GM19023 (cell line): ENCODE measurements at regions not wholly inside any gene's neighbourhood (a gene's known extent, or its start where the extent isn't known, plus 50 kb on each side); places are given as distances from the start of the nearest gene placed in this dataset.
"Not testable (repeated sequence)": the region's sequence is repeated elsewhere in the genome, so short reads cannot be mapped to it uniquely, and the experiment has no call there.

Experiments used
- ATAC-seq: cut with Tn5 transposase; IDR thresholded peaks from one replicate; pipeline ENCODE4 v1.9.1; 2021; ENCODE audit warnings: mild to moderate bottlenecking, moderate library complexity; ENCODE audit not compliant: unreplicated experiment

DNA sequence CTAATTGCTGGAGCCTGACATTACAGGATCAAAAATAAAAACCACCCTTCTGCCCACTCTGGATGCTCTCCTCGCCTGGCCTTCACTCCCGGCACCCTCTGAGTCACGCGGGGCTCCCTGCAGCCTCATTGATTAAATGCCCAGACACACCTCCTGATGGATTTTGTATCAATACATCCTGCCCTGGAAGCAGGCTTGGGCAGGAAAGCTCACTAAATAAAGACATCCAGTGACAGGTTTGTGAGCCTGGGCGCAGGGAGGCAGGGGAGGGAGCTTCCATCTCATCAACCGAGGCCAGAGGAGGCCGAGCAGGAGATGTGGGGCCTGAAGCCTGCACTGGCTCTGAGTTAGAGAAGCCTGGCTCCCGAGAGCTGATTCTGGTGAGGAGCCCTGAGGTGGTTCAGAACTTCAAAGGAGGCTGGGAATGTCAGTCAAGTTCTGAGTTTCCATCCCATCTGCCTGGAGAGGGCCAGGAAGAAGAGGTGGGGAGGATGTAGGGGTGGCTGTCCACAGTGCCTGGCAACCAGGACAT lies 318.6 kb downstream of the ADGRD1 start:
- ATAC-seq: not testable (repeated sequence)

DNA sequence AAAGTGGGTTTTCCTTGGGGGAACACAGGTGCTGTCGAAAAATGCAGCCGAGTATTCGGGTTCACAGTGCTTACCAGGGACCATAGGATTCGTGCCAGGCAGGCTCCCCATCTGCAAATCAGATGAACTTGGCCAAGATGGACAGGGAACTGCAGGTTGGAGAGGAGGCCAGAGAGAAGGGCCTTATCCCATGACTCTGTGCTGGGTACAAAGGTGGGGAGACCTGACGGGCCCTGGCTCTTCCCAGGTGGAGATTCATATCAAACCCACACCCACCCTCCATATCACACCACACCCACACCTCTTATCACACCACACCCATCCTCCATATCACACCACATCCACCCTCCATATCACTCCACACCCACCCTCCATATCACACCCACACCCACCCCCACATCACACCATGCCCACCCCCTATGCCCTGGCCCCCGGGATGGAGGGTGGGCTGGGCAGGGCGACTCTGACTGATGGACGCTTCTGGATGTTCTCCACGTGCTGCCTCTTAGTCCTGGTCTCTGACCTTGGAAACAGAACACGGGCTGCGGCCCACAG lies 319.7 kb downstream of the ADGRD1 start:
- no peak for ATAC-seq

GRCh38 chr12:131274061-131274460 lies 320.4 kb downstream of the ADGRD1 start:
- ATAC-seq: no peak

- ATAC-seq: no peak
Measured at GRCh38 chr12:131274906-131275305, 321.2 kb downstream of the ADGRD1 start.

- no peak for ATAC-seq
Measured at GRCh38 chr12:131275824-131276223, 322.1 kb downstream of the ADGRD1 start.

DNA sequence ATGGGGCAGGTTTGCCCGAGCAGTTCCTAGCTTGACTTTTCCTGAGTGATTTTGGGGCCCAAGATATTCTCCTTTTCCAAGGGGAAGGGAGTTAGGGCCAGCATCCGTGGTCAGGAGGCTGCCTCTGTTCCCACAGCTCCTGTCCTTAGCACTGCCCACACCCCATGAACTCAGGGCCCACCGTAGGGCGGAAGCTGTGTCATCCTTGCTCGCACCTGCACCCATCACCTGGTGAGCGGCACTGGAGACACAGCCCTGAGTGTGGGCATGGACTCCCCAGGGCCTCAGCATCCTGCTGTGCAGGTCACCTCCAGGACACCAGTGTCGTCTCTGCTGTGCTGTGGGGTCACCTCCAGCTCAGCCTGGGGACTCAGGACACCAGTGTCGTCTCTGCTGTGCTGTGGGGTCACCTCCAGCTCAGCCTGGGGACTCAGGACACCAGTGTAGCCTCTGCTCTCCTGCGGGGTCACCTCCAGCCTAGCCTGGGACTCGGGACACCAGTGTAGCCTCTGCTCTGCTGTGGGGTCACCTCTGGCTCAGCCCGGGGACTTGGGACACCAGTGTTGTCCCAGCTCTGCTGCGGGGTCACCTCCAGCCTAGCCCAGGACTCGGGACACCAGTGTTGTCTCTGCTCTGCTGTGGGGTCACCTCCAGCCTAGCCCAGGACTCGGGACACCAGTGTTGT lies 322.9 kb downstream of the ADGRD1 start:
- ATAC-seq: no peak

DNA sequence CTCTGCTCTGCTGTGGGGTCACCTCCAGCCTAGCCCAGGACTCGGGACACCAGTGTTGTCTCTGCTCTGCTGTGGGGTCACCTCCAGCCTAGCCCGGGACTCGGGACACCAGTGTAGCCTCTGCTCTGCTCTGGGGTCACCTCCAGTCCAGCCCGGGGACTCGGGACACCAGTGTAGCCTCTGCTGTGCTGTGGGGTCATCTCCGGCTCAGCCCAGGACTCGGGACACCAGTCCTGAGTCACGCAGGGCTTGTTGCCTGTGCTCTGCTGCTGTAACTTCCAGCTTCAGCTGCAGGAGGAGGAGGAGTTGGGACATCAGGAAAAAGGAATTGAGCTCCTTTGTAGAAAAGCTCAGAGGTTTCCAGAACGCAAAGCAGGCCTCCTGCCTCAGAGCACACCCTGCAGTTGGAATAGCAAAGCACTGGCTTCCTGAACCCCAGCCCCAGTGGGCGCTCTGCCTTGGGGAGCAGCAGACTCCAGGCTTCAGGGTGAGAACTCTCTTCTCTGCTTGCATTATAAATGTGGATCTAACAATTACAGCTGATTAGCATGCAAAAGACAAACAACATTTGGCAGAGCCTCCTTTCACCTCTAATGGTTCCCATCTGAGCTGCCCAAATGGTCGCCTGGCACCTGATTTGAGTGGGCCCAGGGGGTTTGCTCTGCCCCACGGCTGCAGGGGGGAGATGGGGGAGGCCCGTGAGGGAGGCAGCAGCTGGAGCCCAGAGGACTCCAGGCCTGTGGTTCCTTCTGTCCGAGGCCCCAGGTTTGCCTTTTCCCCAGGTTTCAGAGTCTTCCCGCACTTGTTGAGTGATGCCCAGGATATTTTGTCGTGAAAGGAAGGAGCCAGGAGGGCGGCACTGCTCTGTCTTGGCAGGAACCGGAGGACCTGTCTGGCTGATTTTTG lies 323.7 kb downstream of the ADGRD1 start:
- ATAC-seq: not testable (repeated sequence)

DNA sequence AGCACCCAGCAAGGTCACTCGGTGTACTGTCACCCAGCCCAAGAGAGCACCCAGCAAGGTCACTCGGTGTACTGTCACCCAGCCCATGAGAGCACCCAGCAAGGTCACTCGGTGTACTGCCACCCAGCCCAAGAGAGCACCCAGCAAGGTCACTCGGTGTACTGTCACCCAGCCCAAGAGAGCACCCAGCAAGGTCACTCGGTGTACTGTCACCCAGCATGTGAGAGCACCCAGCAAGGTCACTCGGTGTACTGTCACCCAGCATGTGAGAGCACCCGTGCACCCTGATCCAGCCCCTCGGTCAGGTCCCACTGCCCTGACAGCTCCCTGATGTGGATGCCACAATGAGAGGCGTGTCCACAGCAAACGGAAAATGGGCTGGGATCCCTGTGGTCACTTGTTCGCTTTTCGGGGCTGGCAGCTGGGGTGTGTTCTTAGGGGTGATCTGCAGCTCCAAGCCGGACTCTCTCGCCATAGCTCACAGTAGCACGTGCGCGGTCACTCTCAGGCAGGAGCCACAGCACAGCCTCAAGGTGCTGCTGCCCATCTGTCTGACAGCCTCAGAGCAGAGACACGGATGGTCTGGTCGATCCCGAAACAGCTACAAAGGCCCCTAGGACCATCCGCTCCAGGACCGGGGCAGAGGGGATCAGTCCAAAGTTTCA lies 324.9 kb downstream of the ADGRD1 start:
- ATAC-seq: not testable (repeated sequence)

GRCh38 chr12:131279281-131279921 lies 325.7 kb downstream of the ADGRD1 start:
- no peak for ATAC-seq

DNA sequence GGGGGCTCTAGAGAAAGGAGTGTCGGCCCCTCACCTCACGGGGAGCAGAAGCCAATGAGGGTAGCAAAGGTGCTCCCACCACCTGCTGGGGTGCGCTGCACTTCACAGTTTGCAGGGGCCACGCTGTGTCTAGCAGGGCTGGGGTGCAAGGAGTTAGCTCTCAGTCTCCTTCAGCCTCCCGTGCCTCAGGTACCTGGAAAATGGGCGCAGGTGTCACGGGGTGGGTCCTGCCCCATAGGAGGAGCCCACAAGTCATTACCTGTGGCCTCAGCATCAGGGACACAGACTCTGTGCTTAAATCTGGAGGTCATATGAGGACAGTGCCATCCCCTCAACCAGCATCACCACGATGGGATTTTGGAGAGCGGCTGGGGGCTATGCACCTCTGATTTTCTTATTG lies 326.7 kb downstream of the ADGRD1 start:
- no peak for ATAC-seq

DNA sequence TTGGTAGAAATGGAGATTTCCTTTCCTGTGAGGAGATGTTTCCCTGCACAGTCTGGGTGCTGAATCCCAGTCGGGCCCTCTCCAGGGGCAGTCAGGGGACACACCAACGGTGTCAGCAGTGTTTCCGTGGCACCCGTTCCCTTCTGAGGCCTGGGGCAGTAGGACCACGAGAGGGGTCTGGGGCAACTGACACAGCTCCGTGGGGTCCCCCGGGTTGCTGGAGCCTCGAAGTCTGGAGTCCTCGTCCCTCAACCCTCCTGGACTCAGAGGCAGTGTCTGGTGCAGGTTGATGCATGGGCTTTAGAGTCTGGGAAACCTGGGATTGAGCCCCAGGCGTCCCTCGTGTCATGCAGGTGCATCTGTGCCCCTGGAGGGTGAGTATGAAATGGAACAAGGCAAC lies 327.3 kb downstream of the ADGRD1 start:
- ATAC-seq: no peak

- ATAC-seq: no peak
Measured at GRCh38 chr12:131282292-131283080, 328.8 kb downstream of the ADGRD1 start.

- ATAC-seq: no peak
Measured at GRCh38 chr12:131283191-131283861, 329.6 kb downstream of the ADGRD1 start.

- ATAC-seq: not testable (repeated sequence)
Measured at GRCh38 chr12:131283862-131284825, 330.4 kb downstream of the ADGRD1 start.

DNA sequence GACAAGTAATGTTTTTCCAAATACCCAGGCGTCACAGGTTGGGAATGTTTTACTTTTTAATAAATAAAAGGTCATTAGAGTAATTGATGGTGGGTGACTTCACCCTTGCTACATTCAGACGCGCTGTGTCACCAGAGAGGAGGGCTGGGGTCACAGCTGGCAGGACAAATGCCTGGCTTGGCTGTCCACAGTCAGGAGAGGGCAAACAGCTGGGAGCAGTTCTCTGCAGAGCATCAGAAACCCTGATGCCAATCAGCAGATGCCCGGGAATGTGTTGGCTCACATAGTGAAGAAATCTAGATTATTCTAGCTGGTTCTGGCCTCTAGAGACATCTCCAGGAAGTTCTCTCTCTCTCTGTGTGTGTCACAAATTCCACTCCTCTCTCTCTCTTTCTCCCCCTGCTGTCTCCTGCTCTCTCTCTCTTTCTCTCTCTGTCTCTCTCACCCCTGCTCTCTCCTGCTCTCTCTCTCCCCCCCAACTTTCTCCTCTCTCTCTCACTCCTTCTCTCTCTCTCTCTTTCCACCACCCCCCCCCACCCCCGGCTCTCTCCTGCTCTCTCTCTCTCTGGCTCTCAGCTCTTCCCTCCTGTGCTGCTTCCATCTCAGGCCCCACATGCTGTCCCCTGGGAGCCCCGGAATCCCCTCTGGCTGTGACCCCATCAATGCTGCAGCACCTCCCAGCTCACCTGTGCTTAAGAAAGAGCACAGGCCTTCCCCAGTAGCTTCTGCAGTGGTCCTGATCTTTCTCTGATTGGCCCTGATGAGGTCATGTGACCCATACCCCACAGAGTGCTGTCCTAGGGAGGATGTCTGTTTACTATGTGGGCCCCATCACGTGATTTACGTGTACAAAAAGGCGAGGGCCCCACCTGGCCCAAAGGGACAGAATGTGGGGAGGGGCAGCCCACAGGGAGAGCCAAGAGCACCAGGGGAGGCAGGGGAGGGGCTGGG lies 331.5 kb downstream of the ADGRD1 start:
- not testable (repeated sequence) for ATAC-seq

- not testable (repeated sequence) for ATAC-seq
Measured at GRCh38 chr12:131285905-131286295, 332.2 kb downstream of the ADGRD1 start.

DNA sequence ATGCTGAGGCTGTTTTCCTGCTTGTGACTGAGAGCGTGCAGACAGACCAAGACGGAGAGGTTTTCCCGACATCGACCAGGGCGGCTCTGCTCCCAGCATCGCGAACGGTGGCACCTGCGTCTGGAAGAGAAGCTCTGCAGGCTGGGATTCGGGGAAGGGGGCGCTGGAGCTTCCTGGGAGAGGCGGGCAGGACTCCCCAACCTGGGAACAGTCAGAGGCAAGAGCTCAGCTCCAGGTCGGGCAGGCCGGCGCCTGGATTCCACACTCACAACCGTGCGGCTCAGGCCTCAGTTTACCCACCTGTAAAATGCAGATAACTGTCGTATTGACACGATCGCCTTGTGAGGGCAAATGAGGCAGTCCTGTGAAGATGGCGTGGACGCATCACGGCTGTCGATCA lies 332.6 kb downstream of the ADGRD1 start:
- ATAC-seq: not testable (repeated sequence)
